GM19452 (cell line): ENCODE measurements at regions not wholly inside any gene's neighbourhood (a gene's known extent, or its start where the extent isn't known, plus 50 kb on each side); places are given as distances from the start of the nearest gene placed in this dataset.

ENCODE experiments used
- ATAC-seq: cut with Tn5 transposase; IDR thresholded peaks from one replicate; pipeline ENCODE4 v1.9.1; 2021; ENCODE audit not compliant: unreplicated experiment

DNA sequence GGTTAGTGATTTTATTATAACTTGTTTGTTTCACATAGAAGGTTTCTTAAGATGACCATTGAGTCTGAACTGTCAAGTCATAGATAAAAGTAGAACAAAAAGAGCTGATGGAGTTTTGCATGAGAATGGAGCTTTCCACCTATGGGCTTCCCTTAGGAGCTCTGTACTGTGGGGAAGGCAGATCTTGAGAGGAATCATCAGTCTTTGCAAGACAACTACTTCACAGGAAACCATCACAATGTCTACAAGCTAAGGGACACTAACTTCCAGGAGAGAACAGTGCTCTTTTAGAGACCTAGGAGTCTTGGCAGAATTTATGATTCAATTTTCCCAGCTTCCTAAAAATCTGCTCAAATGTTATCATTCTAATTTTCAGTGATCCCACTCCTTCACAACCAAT, 78.2 kb downstream of the FBXO5 start:
- no peak for ATAC-seq

DNA sequence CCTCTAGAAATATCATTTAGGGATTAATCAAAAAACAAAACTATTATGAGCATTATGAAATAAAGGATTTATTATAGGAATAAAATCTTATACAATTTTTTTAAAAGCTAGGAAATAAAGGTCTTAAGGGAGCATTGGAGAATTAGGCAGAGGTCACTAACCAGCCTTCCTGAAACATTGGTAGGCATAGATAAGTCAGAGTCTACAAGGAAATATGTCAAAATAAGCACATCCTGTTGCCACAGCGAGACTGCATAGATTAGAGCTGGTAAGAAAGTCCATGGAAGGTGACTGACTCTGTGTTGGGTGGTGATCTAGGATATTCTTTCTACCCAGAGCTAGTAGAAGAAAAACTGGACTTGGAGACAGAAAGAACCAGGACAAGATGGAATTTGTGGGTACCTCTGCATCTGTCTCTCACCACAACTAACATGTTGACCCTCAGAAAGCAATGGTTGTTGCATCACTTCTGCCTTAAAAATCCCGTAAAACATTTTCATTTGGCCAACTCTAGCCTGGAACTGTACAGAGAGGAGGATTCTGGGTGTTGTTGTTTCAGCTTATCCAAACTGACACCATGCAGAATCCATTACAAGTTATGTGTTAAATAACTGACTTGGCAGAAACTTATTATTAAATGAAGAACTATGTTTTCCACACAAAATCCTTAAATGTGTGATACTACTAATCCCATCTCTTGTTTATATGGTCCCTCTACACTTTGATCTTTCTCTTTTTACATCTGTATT, 77.1 kb downstream of the FBXO5 start:
- no peak for ATAC-seq

DNA sequence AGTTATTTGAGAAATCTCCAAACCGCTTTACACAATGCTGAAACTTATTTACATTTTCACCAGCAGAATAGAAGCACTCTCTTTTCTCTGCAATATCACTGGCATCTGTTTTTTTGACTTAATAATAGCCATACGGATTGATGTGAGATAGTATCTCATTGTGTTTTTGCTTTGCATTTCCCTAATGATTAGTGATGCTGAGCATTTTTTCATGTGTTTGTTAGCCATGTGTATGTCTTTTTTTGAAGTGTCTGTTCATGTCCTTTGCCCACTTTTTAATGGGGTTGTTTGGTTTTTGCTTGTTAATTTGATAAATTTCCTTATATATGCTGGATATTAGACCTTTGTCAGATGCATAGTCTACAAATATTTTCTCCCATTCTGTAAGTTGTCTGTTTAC, 73.6 kb downstream of the FBXO5 start:
- ATAC-seq: no peak

DNA sequence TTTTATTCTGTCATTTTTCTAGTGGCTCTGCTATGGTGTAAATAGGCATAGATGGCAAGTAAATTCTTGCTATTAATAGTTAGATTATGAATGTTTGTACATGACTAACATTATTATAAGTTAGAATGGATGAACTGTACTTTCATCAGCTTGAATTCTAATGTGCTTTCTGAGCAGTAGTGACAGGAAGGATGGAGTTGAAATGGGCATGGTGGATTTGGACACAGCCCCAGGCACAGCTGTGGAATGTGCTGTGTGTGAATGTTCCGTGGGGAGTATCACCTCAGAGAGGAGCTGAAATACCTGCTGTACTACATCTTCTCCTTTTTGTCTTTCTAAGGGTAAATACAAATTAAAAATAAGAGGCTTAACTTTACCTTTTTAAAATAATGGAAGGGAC, 66.8 kb downstream of the FBXO5 start:
- ATAC-seq: no peak

DNA sequence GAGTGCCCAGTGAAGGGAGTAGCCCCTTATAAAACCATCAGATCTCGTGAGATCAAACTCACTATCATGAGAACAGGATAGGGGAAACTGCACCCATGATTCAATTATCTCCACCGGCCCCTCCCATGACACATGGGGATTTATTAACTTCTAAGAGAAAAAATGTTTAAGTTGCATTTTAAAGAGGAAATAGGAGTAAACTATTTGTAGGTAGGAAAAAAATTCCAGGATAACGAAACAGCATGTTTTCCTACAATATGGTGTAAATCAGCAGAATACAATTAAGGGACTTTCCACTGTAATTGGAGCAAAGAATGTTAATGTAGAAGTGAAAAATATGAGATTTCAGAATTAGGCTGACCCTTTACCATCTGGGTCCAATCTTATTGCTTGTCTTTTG, 63.9 kb downstream of the FBXO5 start:
- ATAC-seq: no peak

DNA sequence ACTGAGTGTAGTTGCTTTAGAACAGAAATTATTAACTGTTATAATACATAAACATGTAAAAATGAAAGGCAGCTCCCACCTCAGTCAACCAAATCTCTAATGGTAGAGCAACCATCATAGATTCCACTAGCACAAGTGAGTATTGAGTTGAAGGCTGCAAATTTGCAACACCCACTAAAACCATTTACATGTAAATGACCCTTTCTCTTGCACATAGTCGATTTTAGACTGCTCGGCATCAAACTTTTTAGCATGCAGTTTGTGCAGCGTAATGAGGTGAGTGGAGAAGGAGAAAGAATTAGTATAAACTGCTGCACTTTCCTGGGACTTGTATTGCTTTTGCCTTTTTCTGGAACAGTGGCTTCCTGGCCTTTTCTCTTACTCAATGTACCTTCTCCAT, 62.8 kb downstream of the FBXO5 start:
- ATAC-seq: no peak
